Duodenal mucosa (tissue), 2 donors: ENCODE measurements at regions not wholly inside any gene's neighbourhood (a gene's known extent, or its start where the extent isn't known, plus 50 kb on each side); places are given as distances from the start of the nearest gene placed in this dataset.

ENCODE experiments used
- H3K27ac ChIP-seq: one replicate; pipeline ENCODE4 v1.7.0; 2013; ENCODE audit warnings: low read depth, low read length
- H3K27me3 ChIP-seq, 2 donors: one replicate each; pipeline ENCODE4 v1.7.0; 2013; ENCODE audit warnings: low read length in 2 of 2, control low read depth in 1 of 2; ENCODE audit not compliant: insufficient read depth in 2 of 2, control insufficient read depth in 1 of 2
- H3K36me3 ChIP-seq, 2 donors: one replicate each; pipeline ENCODE4 v1.7.0; 2013; ENCODE audit warnings: low read length in 2 of 2, control low read depth in 1 of 2; ENCODE audit not compliant: insufficient read depth in 2 of 2, control insufficient read depth in 1 of 2
- H3K4me1 ChIP-seq, 2 donors: one replicate each; pipeline ENCODE4 v1.7.0; 2013; ENCODE audit warnings: low read length in 2 of 2, control low read depth in 1 of 2; ENCODE audit not compliant: insufficient read depth in 2 of 2, control insufficient read depth in 1 of 2
- H3K4me3 ChIP-seq, 2 donors: one replicate each; pipeline ENCODE4 v1.7.0; 2013; ENCODE audit warnings: low read length in 2 of 2, low read depth in 1 of 2
- H3K9ac ChIP-seq, 2 donors: one replicate each; pipeline ENCODE4 v1.7.0; 2013; ENCODE audit warnings: low read length in 2 of 2, low read depth in 1 of 2
- H3K9me3 ChIP-seq, 2 donors: one replicate each; pipeline ENCODE4 v1.7.0; 2013; ENCODE audit warnings: low read length in 2 of 2, control low read depth in 1 of 2; ENCODE audit not compliant: control insufficient read depth in 1 of 2

GRCh38 chr20:12808006-12808567 lies 200.7 kb upstream of the SPTLC3 start:
- H3K4me3 ChIP-seq = no peak overlapping the region
- H3K36me3 ChIP-seq = no peaks in the 10 kb centered on the region
- H3K4me1 ChIP-seq = no peaks in the 10 kb centered on the region
- H3K9me3 ChIP-seq = no peaks in the 10 kb centered on the region
- H3K27me3 ChIP-seq = no peaks in the 10 kb centered on the region
- no peak overlapping the region for H3K9ac ChIP-seq
- no peak overlapping the region for H3K27ac ChIP-seq

DNA sequence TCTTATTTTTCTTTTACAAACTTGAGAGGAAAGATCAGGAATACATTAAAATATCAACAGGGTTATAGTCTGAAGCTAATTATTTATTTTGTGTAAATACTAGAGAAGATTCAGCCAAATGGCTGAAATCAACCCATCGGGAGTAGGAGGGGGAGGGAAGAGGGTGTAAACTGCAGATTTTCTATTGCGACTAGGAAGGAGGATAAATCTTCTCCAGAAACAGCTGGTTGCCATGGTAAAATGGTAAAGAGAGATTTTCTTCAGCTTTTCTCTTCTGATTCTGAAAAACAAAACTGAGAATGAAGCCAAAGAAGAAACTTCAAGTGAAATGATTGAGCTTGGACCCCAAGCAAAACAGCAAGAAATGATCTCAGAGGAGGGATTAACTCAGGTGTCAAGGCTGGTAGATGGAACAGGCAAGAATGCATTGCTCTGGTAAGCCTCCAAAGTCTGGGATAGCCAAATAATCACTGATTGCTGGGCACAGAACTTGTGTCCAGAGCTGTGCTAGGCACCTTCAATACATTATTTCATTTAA lies 193.5 kb upstream of the SPTLC3 start:
- Histone ChIP-seq H3K4me1 (no peaks in the 10 kb centered on the region), H3K9ac (no peak overlapping the region), H3K4me3 (no peak overlapping the region)

GRCh38 chr20:12815778-12816408 lies 192.9 kb upstream of the SPTLC3 start:
- no peaks in the 10 kb centered on the region for H3K27me3 ChIP-seq
- no peak overlapping the region for H3K4me3 ChIP-seq
- no peaks in the 10 kb centered on the region for H3K4me1 ChIP-seq
- no peak overlapping the region for H3K9ac ChIP-seq
- no peaks in the 10 kb centered on the region for H3K9me3 ChIP-seq
- no peak overlapping the region for H3K27ac ChIP-seq
- no peaks in the 10 kb centered on the region for H3K36me3 ChIP-seq

More for the DNA sequence above, 193.5 kb upstream of the SPTLC3 start:
- Histone ChIP-seq H3K9me3 (no peaks in the 10 kb centered on the region), H3K27ac (no peak overlapping the region), H3K27me3 (no peaks in the 10 kb centered on the region), H3K36me3 (no peaks in the 10 kb centered on the region)

DNA sequence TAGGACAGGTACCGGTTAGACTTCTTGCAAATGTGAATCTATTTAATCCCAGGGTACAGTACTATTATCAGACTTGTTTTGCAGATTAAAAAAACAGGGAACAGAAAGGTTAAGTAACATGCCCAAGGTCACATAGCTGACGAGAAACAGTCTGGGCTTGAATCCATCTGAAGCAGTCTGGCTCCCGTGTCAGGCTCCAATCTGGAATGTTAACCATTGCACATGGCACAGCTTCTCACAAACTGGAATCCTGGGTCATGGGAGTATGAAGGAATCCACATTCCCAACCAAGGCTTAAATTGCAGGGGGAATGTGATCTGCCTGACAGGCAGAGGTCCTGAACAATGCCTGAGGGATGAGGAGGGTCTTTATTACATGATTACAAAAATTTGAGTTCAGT lies 187.5 kb upstream of the SPTLC3 start:
- H3K27me3 ChIP-seq = no peaks in the 10 kb centered on the region
- H3K4me3 ChIP-seq = no peak overlapping the region
- H3K36me3 ChIP-seq = no peaks in the 10 kb centered on the region
- no peak overlapping the region for H3K27ac ChIP-seq
- no peak overlapping the region for H3K9ac ChIP-seq
- H3K4me1 ChIP-seq = no peaks in the 10 kb centered on the region
- no peaks in the 10 kb centered on the region for H3K9me3 ChIP-seq

GRCh38 chr20:12823734-12824133 lies 185.0 kb upstream of the SPTLC3 start:
- Histone ChIP-seq H3K27me3 (no peaks in the 10 kb centered on the region), H3K27ac (no peak overlapping the region), H3K4me1 (no peaks in the 10 kb centered on the region), H3K9ac (no peak overlapping the region), H3K36me3 (no peaks in the 10 kb centered on the region), H3K9me3 (no peaks in the 10 kb centered on the region), H3K4me3 (no peak overlapping the region)

- no peak overlapping the region for H3K9ac ChIP-seq
- H3K4me1 ChIP-seq = no peaks in the 10 kb centered on the region
- no peaks in the 10 kb centered on the region for H3K27me3 ChIP-seq
- H3K9me3 ChIP-seq = no peaks in the 10 kb centered on the region
- no peak overlapping the region for H3K4me3 ChIP-seq
- H3K36me3 ChIP-seq = no peaks in the 10 kb centered on the region
- no peak overlapping the region for H3K27ac ChIP-seq
Measured at GRCh38 chr20:12824328-12825225, 184.2 kb upstream of the SPTLC3 start.

DNA sequence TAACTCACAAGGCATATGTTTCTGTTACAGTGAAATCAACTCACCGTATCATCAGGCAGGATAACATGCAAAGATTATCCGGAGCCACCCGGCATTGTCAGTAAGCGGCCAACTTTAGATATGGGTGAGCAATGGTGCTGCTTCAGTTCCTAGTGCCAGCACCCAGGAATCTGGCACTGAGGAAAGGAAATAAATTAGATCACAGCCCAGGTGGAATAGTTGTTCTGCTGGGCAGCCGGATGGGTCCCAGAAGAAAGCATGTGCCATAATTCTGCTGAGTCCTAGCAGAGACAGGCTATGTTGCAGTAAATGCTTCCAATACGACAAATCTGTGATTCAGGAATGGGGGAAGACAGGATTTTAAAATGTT lies 183.6 kb upstream of the SPTLC3 start:
- Histone ChIP-seq H3K9me3 (no peaks in the 10 kb centered on the region), H3K4me1 (no peaks in the 10 kb centered on the region), H3K4me3 (no peak overlapping the region), H3K9ac (no peak overlapping the region), H3K27ac (no peak overlapping the region), H3K36me3 (no peaks in the 10 kb centered on the region), H3K27me3 (no peaks in the 10 kb centered on the region)

- H3K4me3 ChIP-seq = no peak overlapping the region
- H3K4me1 ChIP-seq = no peaks in the 10 kb centered on the region
- no peaks in the 10 kb centered on the region for H3K27me3 ChIP-seq
- H3K9ac ChIP-seq = no peak overlapping the region
- no peaks in the 10 kb centered on the region for H3K36me3 ChIP-seq
- H3K9me3 ChIP-seq = no peaks in the 10 kb centered on the region
- H3K27ac ChIP-seq = no peak overlapping the region
Measured at GRCh38 chr20:12827816-12828385, 180.9 kb upstream of the SPTLC3 start.

DNA sequence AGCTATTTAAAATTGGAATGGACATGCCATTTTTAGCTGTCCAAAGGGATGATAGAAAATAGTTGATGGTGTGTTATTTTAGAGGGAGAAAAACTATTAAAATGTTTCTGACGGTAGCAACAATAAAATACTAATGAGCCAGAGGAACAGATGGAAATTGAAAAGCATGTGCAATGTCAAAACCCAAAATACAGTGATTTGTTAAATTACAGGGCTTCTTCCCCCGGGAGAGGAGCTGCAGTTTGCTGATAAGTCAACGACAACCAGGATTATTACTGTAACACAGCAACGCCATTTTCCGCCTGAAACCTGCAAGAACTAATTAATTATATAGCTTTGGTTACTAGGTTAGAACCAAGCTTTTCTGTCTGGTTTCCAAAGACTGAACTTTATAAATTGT lies 179.6 kb upstream of the SPTLC3 start:
- Histone ChIP-seq H3K9ac (no peak overlapping the region), H3K27ac (no peak overlapping the region), H3K4me3 (no peak overlapping the region), H3K27me3 (no peaks in the 10 kb centered on the region), H3K36me3 (no peaks in the 10 kb centered on the region), H3K9me3 (no peaks in the 10 kb centered on the region), H3K4me1 (no peaks in the 10 kb centered on the region)

- no peak overlapping the region for H3K27ac ChIP-seq
- H3K4me3 ChIP-seq = no peak overlapping the region
- H3K27me3 ChIP-seq = no peaks in the 10 kb centered on the region
- no peaks in the 10 kb centered on the region for H3K9me3 ChIP-seq
- no peaks in the 10 kb centered on the region for H3K4me1 ChIP-seq
- H3K9ac ChIP-seq = no peak overlapping the region
- H3K36me3 ChIP-seq = no peaks in the 10 kb centered on the region
Measured at GRCh38 chr20:12833861-12834260, 174.9 kb upstream of the SPTLC3 start.
